Prostate gland (tissue), 2 donors: ENCODE measurements at regions not wholly inside any gene's neighbourhood (a gene's known extent, or its start where the extent isn't known, plus 50 kb on each side); places are given as distances from the start of the nearest gene placed in this dataset.

ENCODE experiments used
- POLR2A ChIP-seq: fragments of 450-650 bp; IDR thresholded peaks from one replicate; pipeline ENCODE4 v1.6.1; 2016; ENCODE audit warnings: antibody characterized with exemption, mild to moderate bottlenecking
- POLR2AphosphoS5 ChIP-seq: sonication (generic); formaldehyde crosslinking; IDR thresholded peaks from one replicate; pipeline ENCODE4 v1.6.1; 2017; ENCODE audit warnings: antibody characterized with exemption
- TF ChIP-seq, protein P1 (sequence below), 4 experiments: fragments of 200-600 bp in 2 of 4; fragments of 450-650 bp in 2 of 4; sonication (generic) in 2 of 4; IDR thresholded peaks; 1 replicate in 3 of 4; 2 replicates in 1 of 4; pipeline ENCODE4 v1.5.1; 2016 to 2019; ENCODE audit warnings: antibody characterized with exemption in 4 of 4, mild to moderate bottlenecking in 2 of 4, moderate library complexity in 2 of 4

DNA sequence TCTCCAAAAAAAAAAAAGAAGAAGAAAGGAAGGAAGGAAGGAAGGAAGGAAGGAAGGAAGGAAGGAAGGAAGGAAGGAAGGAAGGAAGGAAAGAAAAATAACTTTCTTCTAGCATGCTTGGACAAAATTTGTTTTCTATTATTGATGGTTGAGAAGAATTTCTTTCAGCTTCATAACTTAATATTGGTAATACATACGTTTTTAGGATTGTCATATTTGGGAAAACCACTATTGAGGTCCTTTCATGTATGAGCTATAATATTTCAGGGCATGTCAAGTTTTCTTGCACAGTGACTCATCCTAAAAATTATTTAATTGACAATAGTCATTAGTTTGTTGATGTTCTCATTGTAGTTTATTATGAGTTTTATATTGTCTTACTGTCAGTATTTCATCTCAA lies 66.4 kb upstream of the PKDCC start:
- TF ChIP-seq POLR2A (no peak), POLR2AphosphoS5 (no peak)
- TF ChIP-seq, protein P1, sequence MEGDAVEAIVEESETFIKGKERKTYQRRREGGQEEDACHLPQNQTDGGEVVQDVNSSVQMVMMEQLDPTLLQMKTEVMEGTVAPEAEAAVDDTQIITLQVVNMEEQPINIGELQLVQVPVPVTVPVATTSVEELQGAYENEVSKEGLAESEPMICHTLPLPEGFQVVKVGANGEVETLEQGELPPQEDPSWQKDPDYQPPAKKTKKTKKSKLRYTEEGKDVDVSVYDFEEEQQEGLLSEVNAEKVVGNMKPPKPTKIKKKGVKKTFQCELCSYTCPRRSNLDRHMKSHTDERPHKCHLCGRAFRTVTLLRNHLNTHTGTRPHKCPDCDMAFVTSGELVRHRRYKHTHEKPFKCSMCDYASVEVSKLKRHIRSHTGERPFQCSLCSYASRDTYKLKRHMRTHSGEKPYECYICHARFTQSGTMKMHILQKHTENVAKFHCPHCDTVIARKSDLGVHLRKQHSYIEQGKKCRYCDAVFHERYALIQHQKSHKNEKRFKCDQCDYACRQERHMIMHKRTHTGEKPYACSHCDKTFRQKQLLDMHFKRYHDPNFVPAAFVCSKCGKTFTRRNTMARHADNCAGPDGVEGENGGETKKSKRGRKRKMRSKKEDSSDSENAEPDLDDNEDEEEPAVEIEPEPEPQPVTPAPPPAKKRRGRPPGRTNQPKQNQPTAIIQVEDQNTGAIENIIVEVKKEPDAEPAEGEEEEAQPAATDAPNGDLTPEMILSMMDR (IDR thresholded peaks at IDR 0.05): no peak
